Endodermal cell (in vitro differentiated cells): ENCODE measurements at regions not wholly inside any gene's neighbourhood (a gene's known extent, or its start where the extent isn't known, plus 50 kb on each side); places are given as distances from the start of the nearest gene placed in this dataset.
"Not testable (repeated sequence)": the region's sequence is repeated elsewhere in the genome, so short reads cannot be mapped to it uniquely, and the experiment has no call there.

Source experiments
- DNase-seq: peaks from one replicate; pipeline ENCODE4 v3.0.0-alpha.2; 2017
- H3K27ac ChIP-seq: 2 replicates; pipeline ENCODE4 v1.5.1; 2013; ENCODE audit warnings: mild to moderate bottlenecking, low read depth, low read length, moderate library complexity
- H3K27me3 ChIP-seq: 2 replicates; pipeline ENCODE4 v1.6.1; 2013; ENCODE audit warnings: mild to moderate bottlenecking, low read length, moderate library complexity; ENCODE audit not compliant: insufficient read depth, control insufficient read depth, poor library complexity, severe bottlenecking
- H3K36me3 ChIP-seq: 2 replicates; pipeline ENCODE4 v1.7.0; 2013; ENCODE audit warnings: mild to moderate bottlenecking, low read length, moderate library complexity; ENCODE audit not compliant: control insufficient read depth, insufficient read depth
- H3K4me1 ChIP-seq: one replicate; pipeline ENCODE4 v1.7.0; 2013; ENCODE audit warnings: low read length; ENCODE audit not compliant: control insufficient read depth, insufficient read depth
- H3K4me3 ChIP-seq: 2 replicates; pipeline ENCODE4 v1.5.1; 2013; ENCODE audit warnings: mild to moderate bottlenecking, low read length, moderate library complexity
- H3K9ac ChIP-seq: 2 replicates; pipeline ENCODE4 v1.6.1; 2013; ENCODE audit warnings: mild to moderate bottlenecking, low read length, moderate library complexity; ENCODE audit not compliant: poor library complexity, severe bottlenecking; ENCODE audit errors: extremely low read depth
- H3K9me3 ChIP-seq: 2 replicates; pipeline ENCODE4 v1.6.1; 2013; ENCODE audit warnings: mild to moderate bottlenecking, low read length, moderate library complexity; ENCODE audit not compliant: control insufficient read depth
- H3K27ac Mint-ChIP-seq: 2 replicates; pipeline ENCODE4 v1.8.0; 2020; ENCODE audit warnings: mixed read lengths
- H3K27me3 Mint-ChIP-seq: 2 replicates; pipeline ENCODE4 v1.8.0; 2021; ENCODE audit warnings: mild to moderate bottlenecking, mixed read lengths; ENCODE audit not compliant: insufficient read depth
- H3K36me3 Mint-ChIP-seq: 2 replicates; pipeline ENCODE4 v1.8.0; 2020; ENCODE audit warnings: low read depth, mixed read lengths
- H3K4me1 Mint-ChIP-seq: 2 replicates; pipeline ENCODE4 v1.8.0; 2020; ENCODE audit warnings: mixed read lengths
- H3K4me3 Mint-ChIP-seq: 2 replicates; pipeline ENCODE4 v1.8.0; 2020; ENCODE audit warnings: mild to moderate bottlenecking, moderate library complexity, mixed read lengths
- H3K9me3 Mint-ChIP-seq: 2 replicates; pipeline ENCODE4 v1.8.0; 2020; ENCODE audit warnings: mild to moderate bottlenecking, mixed read lengths
- WGBS, 2 experiments: methylation state at CpG; one replicate each; pipeline versions ENCODE4 v1.1.5 to v1.1.7; 2013; ENCODE audit warnings: missing lambda C conversion rate in 2 of 2, mixed read lengths in 1 of 2; ENCODE audit not compliant: insufficient coverage in 1 of 2, insufficient read length in 1 of 2; 5-methylcytosine and 5-hydroxymethylcytosine counted together
- TF ChIP-seq, protein P1 (sequence below): fragments of 200-600 bp; sonication (generic); conservative IDR thresholded peaks from 2 replicates; pipeline ENCODE4 v1.5.0; 2021; ENCODE audit warnings: antibody characterized with exemption, mild to moderate bottlenecking

DNA sequence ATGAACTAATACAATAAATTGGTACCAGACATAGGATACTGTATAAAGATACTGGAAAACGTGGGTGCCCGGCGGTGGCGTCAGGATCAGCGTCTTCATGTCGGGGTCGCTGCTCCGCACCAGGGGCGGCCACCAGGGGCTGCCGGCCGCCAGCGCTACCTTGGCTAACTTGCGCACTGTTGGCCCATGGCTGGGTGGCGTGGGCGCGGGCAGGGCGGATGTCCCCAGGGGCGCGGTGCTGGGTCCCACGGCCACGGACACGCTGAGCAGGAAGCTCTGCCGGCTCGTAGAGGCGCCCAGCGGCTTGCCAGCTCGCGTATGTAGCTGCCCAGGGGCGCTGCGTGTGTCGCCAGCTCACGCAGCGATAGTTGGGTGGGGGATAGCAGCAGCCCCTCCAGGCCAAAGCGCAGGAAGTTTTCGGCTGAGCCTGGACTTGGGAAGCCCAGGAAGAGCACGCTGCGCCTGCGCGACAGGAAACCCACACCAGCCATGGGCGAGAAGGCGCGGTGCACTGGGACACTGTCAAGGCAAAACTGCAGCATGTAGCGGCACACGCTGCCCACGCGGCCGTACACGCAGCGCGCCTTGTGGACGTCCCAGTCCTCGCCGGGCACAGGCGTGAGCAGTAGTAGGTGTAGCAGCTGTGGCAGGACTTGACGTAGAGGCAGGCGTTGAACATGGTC is 299.9 kb downstream of the CCDC74A start:
- H3K27ac ChIP-seq, result no peak overlapping the region
- no peaks in the 10 kb centered on the region for H3K36me3 Mint-ChIP-seq
- no peak overlapping the region for H3K4me3 Mint-ChIP-seq
- no peaks in the 10 kb centered on the region for H3K27me3 ChIP-seq
- DNase-seq, result no peak
- 95% methylated on average over 24 to 56 of the region's 56 CpGs for WGBS, 2 experiments
- peaks cover 4% of the 10 kb centered on the region for H3K9me3 Mint-ChIP-seq
- no peaks in the 10 kb centered on the region for H3K4me1 Mint-ChIP-seq
- no peak overlapping the region for H3K4me3 ChIP-seq
- H3K27me3 Mint-ChIP-seq, result peaks cover 7% of the 10 kb centered on the region
- no peaks in the 10 kb centered on the region for H3K9me3 ChIP-seq
- no peaks in the 10 kb centered on the region for H3K4me1 ChIP-seq
- no peak overlapping the region for H3K9ac ChIP-seq
- TF ChIP-seq, protein P1, sequence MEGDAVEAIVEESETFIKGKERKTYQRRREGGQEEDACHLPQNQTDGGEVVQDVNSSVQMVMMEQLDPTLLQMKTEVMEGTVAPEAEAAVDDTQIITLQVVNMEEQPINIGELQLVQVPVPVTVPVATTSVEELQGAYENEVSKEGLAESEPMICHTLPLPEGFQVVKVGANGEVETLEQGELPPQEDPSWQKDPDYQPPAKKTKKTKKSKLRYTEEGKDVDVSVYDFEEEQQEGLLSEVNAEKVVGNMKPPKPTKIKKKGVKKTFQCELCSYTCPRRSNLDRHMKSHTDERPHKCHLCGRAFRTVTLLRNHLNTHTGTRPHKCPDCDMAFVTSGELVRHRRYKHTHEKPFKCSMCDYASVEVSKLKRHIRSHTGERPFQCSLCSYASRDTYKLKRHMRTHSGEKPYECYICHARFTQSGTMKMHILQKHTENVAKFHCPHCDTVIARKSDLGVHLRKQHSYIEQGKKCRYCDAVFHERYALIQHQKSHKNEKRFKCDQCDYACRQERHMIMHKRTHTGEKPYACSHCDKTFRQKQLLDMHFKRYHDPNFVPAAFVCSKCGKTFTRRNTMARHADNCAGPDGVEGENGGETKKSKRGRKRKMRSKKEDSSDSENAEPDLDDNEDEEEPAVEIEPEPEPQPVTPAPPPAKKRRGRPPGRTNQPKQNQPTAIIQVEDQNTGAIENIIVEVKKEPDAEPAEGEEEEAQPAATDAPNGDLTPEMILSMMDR, result no peak
- H3K36me3 ChIP-seq, result no peaks in the 10 kb centered on the region
- no peak overlapping the region for H3K27ac Mint-ChIP-seq

DNA sequence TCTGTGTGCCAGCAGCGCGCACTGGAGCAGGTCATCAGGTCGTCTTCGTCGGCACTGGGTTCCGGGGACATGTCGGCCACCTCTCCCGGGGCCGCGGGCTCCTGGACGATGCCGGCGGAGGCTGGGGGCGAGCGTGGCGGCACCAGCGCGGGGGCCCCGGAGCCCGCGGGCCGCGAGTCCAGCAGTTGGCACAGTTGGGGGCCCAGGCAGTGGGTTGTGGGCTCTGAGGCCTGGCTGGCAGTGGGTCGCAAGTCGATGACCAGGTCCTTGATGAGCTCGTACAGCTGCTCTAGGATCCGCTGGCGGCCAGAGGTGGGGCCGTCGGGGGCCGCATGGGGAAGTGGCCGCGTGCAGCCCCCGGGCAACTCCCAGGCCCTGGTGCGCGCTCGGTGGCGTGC is 300.5 kb downstream of the CCDC74A start:
- peaks cover 7% of the 10 kb centered on the region for H3K27me3 Mint-ChIP-seq
- H3K27ac Mint-ChIP-seq, result no peak overlapping the region
- H3K36me3 Mint-ChIP-seq, result no peaks in the 10 kb centered on the region
- Histone ChIP-seq H3K4me1 (no peaks in the 10 kb centered on the region), H3K27ac (no peak overlapping the region), H3K9me3 (no peaks in the 10 kb centered on the region), H3K4me3 (no peak overlapping the region), H3K9ac (no peak overlapping the region), H3K27me3 (no peaks in the 10 kb centered on the region), H3K36me3 (no peaks in the 10 kb centered on the region)
- 89 to 92% methylated on average over 14 to 34 of the region's 38 CpGs for WGBS, 2 experiments
- H3K9me3 Mint-ChIP-seq, result peaks cover 4% of the 10 kb centered on the region
- TF ChIP-seq, protein P1, result no peak
- no peak for DNase-seq
- H3K4me3 Mint-ChIP-seq, result no peak overlapping the region
- no peaks in the 10 kb centered on the region for H3K4me1 Mint-ChIP-seq

DNA sequence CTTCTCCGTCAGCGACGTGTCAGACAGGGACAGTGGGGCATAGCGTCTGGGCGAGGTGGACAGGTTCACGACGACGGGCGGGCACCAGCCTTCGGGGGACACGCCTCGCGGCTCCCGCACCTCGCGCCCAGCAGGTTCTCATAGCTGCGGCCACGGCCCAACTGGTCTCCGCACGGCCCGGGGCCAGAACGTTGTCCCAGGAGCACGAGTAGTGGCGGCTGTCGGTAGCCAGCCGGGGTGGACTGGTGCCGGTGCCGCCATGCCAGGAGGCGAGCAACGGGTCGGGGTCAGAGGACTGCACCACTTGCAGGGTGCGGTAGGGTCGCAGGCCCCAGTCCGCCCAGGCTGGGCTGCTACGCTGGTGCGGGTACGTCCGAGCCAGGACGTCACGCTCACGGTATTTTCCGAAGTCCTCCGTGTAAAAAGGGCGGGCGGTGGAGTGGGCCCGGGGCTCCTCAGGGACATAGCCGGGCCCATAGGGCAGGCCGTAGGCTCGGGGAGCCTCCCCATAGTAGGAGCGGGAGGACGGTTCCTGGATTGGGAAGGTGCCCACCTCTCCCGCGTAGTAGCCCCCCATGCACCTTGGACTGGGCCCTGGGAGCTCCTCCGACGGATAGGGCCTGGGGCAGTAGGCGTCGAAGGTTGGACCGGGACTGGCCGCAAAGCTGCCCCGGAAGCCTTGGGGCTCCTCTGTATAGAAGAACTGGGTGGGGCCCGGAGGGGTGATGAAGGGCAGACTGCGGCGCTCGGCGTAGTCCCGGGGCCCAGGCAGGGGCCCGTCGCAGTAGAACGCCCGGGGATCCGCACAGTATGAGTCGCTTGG is 301.2 kb downstream of the CCDC74A start:
- not testable (repeated sequence) for H3K4me3 ChIP-seq, H3K4me1 ChIP-seq, H3K4me1 Mint-ChIP-seq, H3K27me3 Mint-ChIP-seq, H3K27me3 ChIP-seq, H3K36me3 ChIP-seq, H3K9me3 Mint-ChIP-seq, H3K9ac ChIP-seq, H3K27ac Mint-ChIP-seq, H3K9me3 ChIP-seq, H3K36me3 Mint-ChIP-seq, DNase-seq, H3K4me3 Mint-ChIP-seq, H3K27ac ChIP-seq
- WGBS, 2 experiments, result 95 to 97% methylated on average over 33 to 72 of the region's 72 CpGs

DNA sequence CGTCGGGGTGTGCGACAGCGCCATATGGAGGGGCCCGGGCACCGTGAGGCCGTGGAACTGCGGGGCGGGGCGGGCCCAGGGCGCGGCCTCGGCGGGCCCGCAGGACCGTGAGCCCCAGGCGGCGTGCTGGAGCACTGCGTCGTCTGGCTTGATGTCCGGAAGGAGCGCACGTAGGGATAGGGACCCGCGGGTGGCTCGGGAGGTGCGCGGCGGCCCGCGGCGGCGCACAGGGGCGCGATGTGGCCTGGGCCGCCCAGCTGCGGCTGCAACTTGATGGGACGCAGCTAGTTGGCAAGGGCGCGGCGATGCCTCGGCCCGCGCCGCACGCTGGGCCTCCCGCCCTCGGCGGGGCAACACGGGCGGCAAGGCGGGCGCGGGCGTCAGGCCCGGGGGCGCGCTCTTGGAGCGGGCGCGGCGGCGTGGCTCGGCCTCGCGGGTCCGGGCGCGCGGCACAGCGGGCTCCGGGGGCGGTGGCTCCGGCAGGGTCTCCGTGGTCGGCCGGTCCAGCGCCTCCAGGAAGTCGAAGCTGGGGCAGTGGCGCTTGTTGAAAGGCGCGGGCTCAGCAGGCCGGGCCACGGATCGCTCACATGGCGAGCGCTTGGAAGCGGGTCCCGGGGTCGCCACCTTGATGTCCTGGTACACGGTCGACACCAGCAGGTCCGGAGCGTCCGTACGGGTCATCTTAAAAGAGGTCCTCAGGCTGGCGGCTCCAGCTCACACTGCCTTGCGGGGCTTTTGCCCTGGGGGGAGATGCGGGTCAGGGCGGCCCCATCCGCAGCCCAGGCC is 302.0 kb downstream of the CCDC74A start:
- H3K4me3 Mint-ChIP-seq, H3K9me3 ChIP-seq, H3K27ac ChIP-seq, H3K4me3 ChIP-seq, H3K27me3 Mint-ChIP-seq, H3K4me1 Mint-ChIP-seq, H3K27ac Mint-ChIP-seq, H3K36me3 Mint-ChIP-seq, H3K27me3 ChIP-seq, DNase-seq, H3K9ac ChIP-seq, H3K9me3 Mint-ChIP-seq, H3K36me3 ChIP-seq, H3K4me1 ChIP-seq: not testable (repeated sequence)
- 67 to 71% methylated on average over 17 to 101 of the region's 101 CpGs for WGBS, 2 experiments
